Keratinocyte (primary cell): ENCODE measurements at regions not wholly inside any gene's neighbourhood (a gene's known extent, or its start where the extent isn't known, plus 50 kb on each side); places are given as distances from the start of the nearest gene placed in this dataset.

Source experiments
- DNase-seq: peaks from one replicate; pipeline ENCODE4 v3.0.0-alpha.2; 2011; ENCODE audit warnings: low read depth, missing footprints, low spot score
- FAIRE-seq: peaks from 2 replicates; lab custom pipeline; 2011; peaks lifted over from hg19 to GRCh38; lab: Jason Lieb, UNC
- H2AFZ ChIP-seq: 2 replicates; pipeline ENCODE4 v1.6.0; 2012; ENCODE audit warnings: low read length, control low read depth, inconsistent platforms; ENCODE audit not compliant: control insufficient read depth
- H3K27ac ChIP-seq: 2 replicates; pipeline ENCODE4 v1.5.1; 2011; ENCODE audit warnings: low read length; ENCODE audit not compliant: control insufficient read depth, insufficient read depth
- H3K27me3 ChIP-seq: 3 replicates; pipeline ENCODE4 v1.6.0; 2011; ENCODE audit warnings: low read length; ENCODE audit not compliant: control insufficient read depth, insufficient read depth; ENCODE audit errors: extremely low read depth
- H3K36me3 ChIP-seq, 2 experiments: 2 replicates in 1 of 2; 3 replicates in 1 of 2; pipeline ENCODE4 v1.5.1; 2011; ENCODE audit warnings: low read length in 2 of 2, mild to moderate bottlenecking in 1 of 2; ENCODE audit not compliant: control insufficient read depth in 2 of 2, insufficient read depth in 2 of 2; ENCODE audit errors: extremely low read depth in 1 of 2
- H3K4me1 ChIP-seq: 3 replicates; pipeline ENCODE4 v1.5.1; 2011; ENCODE audit warnings: low read length; ENCODE audit not compliant: control insufficient read depth, insufficient read depth; ENCODE audit errors: extremely low read depth
- H3K4me2 ChIP-seq: 3 replicates; pipeline ENCODE4 v1.6.0; 2011; ENCODE audit warnings: low read depth, low read length; ENCODE audit not compliant: control insufficient read depth, insufficient read depth; ENCODE audit errors: extremely low read depth
- H3K4me3 ChIP-seq, 3 experiments: fragments of 200-600 bp in 1 of 3; sonication (generic) in 1 of 3; 2 replicates in 2 of 3; 3 replicates in 1 of 3; pipeline ENCODE4 v1.5.1; 2011 to 2016; ENCODE audit warnings: low read length in 3 of 3, mild to moderate bottlenecking in 3 of 3, control low read depth in 2 of 3, inconsistent platforms in 1 of 3, low read depth in 1 of 3, mixed read lengths in 1 of 3, mixed run types in 1 of 3, moderate library complexity in 1 of 3; ENCODE audit not compliant: control insufficient read depth in 2 of 3, insufficient read depth in 2 of 3; ENCODE audit errors: extremely low read depth in 1 of 3
- H3K79me2 ChIP-seq: 2 replicates; pipeline ENCODE4 v1.6.0; 2012; ENCODE audit warnings: low read length; ENCODE audit not compliant: control insufficient read depth, insufficient read depth
- H3K9ac ChIP-seq: 3 replicates; pipeline ENCODE4 v1.6.0; 2011; ENCODE audit warnings: low read length; ENCODE audit not compliant: control insufficient read depth, insufficient read depth; ENCODE audit errors: extremely low read depth
- H3K9me1 ChIP-seq: 3 replicates; pipeline ENCODE4 v1.6.0; 2011; ENCODE audit warnings: low read length; ENCODE audit not compliant: control insufficient read depth, insufficient read depth; ENCODE audit errors: extremely low read depth
- H3K9me3 ChIP-seq: 2 replicates; pipeline ENCODE4 v1.5.1; 2012; ENCODE audit warnings: low read depth, low read length; ENCODE audit not compliant: control insufficient read depth
- H4K20me1 ChIP-seq: 3 replicates; pipeline ENCODE4 v1.6.0; 2011; ENCODE audit warnings: low read length; ENCODE audit not compliant: control insufficient read depth, insufficient read depth; ENCODE audit errors: extremely low read depth
- CTCF ChIP-seq, 3 experiments: IDR thresholded peaks in 1 of 3; conservative IDR thresholded peaks in 1 of 3; optimal IDR thresholded peaks in 1 of 3; 2 replicates in 2 of 3; 3 replicates in 1 of 3; pipeline versions ENCODE3 to v1.5.1; 2011; ENCODE audit warnings: low read length in 3 of 3, mild to moderate bottlenecking in 3 of 3, moderate library complexity in 2 of 3, control low read depth in 1 of 3, inconsistent platforms in 1 of 3; ENCODE audit not compliant: insufficient read depth in 2 of 3; ENCODE audit errors: extremely low read depth in 1 of 3
- EZH2 ChIP-seq: IDR thresholded peaks from one replicate; pipeline ENCODE4 v1.6.1; 2012; ENCODE audit warnings: inconsistent platforms, mild to moderate bottlenecking, low read length, moderate library complexity
- dilution Hi-C: fragments of 300-500 bp; cut with MboI; formaldehyde crosslinking; loops from one replicate; pipeline ENCODE4 v1.7.0; 2020; ENCODE audit warnings: low sequenced_read_pairs; ENCODE audit not compliant: extremely low pct_ligation_motif_present

DNA sequence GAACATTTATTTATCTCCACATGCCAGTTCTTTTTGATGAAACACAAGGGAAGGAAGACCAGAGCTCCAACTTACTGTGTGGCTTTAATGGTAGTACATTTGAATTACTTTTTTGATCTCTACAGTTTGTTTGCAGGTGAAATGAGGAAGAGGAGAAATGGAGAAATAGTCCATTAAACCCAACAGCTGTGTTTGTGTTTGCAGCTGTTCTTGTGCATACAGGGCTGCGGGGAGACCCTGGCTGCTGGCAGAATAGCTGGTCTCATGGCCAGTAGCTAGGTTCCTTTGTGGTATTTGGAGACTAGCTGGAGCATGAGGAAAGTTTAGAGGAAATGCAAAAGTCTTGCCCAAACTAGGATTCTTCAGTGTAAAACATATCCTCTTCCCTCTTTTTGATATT, 374.8 kb downstream of the GPAT3 start:
- Histone ChIP-seq H3K36me3 (no peaks in the 10 kb centered on the region), H3K4me3 (no peak overlapping the region), H3K4me1 (no peaks in the 10 kb centered on the region), H3K27me3 (peaks cover 5% of the 10 kb centered on the region), H3K27ac (no peak overlapping the region), H3K9ac (no peak overlapping the region), H3K4me2 (no peak overlapping the region), H4K20me1 (no peaks in the 10 kb centered on the region), H3K79me2 (no peaks in the 10 kb centered on the region), H3K9me1 (no peaks in the 10 kb centered on the region), H3K9me3 (no peaks in the 10 kb centered on the region), H2AFZ (no peak overlapping the region)
- FAIRE-seq, result no peak
- TF ChIP-seq CTCF (optimal IDR thresholded peaks at IDR 0.05 in 1 of 3, IDR thresholded peaks at IDR 0.05 in 1 of 3, conservative IDR thresholded peaks at IDR 0.05 in 1 of 3; ENCODE audit: extremely low read depth in 1 of 3, insufficient read depth in 2 of 3, low read length in 3 of 3) (no peak), EZH2 (no peak)
- dilution Hi-C loops, result no loop called here
- DNase-seq, result no peak

- Histone ChIP-seq H3K9me1 (no peaks in the 10 kb centered on the region), H3K9ac (no peak overlapping the region), H3K27ac (no peak overlapping the region), H3K9me3 (no peaks in the 10 kb centered on the region), H4K20me1 (no peaks in the 10 kb centered on the region), H3K4me1 (no peaks in the 10 kb centered on the region), H3K36me3 (no peaks in the 10 kb centered on the region), H3K4me3 (no peak overlapping the region), H3K4me2 (no peak overlapping the region), H2AFZ (no peak overlapping the region), H3K79me2 (no peaks in the 10 kb centered on the region), H3K27me3 (peaks cover 5% of the 10 kb centered on the region)
- DNase-seq, result no peak
- no peak for FAIRE-seq
- dilution Hi-C loops, result no loop called here
- no peak for TF ChIP-seq EZH2
- TF ChIP-seq CTCF (optimal IDR thresholded peaks at IDR 0.05 in 1 of 3, IDR thresholded peaks at IDR 0.05 in 1 of 3, conservative IDR thresholded peaks at IDR 0.05 in 1 of 3; ENCODE audit: extremely low read depth in 1 of 3, insufficient read depth in 2 of 3, low read length in 3 of 3), result no peak
Observed at GRCh38 chr4:83906561-83906960, 370.7 kb downstream of the GPAT3 start.
